HCT116 (cell line): ENCODE measurements at regions not wholly inside any gene's neighbourhood (a gene's known extent, or its start where the extent isn't known, plus 50 kb on each side); places are given as distances from the start of the nearest gene placed in this dataset.
"Not testable (repeated sequence)": the region's sequence is repeated elsewhere in the genome, so short reads cannot be mapped to it uniquely, and the experiment has no call there.

Experiments
- ATAC-seq: fragments of 200-7000 bp; cut with Tn5 transposase; 2 replicates; pipeline ENCODE4 v1.9.1; 2020; ENCODE audit warnings: mild to moderate bottlenecking, moderate library complexity
- BruUV-seq: library from RNA; stranded (reverse); fragments of 400-500 nt; replicated peaks from 2 replicates; lab custom pipeline; 2021; lab: Mats Ljungman, UMichigan
- CTCF ChIA-PET: fragments of 300-600 bp; sonication (Branson Sonifier 250); formaldehyde crosslinking; loops from one replicate; lab custom pipeline; 2021; ENCODE audit warnings: antibody characterized with exemption; lab: Charles Lee
- POLR2A ChIA-PET: fragments of 300-600, 350-600 bp; sonication (Branson Sonifier 250); formaldehyde crosslinking; loops from one replicate; lab custom pipeline; 2021; ENCODE audit warnings: antibody characterized with exemption; lab: Charles Lee
- RAD21 ChIA-PET, 2 experiments: fragments of 300-600 bp; sonication (Branson Sonifier 250); formaldehyde crosslinking; loops; one replicate each; lab custom pipeline; 2023; ENCODE audit warnings: low total read pairs in 2 of 2; ENCODE audit not compliant: uncharacterized antibody in 2 of 2, unreplicated experiment in 2 of 2, low non-redundant PET in 1 of 2; lab: Charles Lee
- DNase-seq: peaks from one replicate; pipeline ENCODE4 v3.0.0-alpha.2; 2010; ENCODE audit warnings: low read depth, low spot score
- H2AFZ ChIP-seq: fragments of 200-600 bp; shearing (Covaris generic), sonication (generic); 2 replicates; pipeline ENCODE4 v1.6.1; 2017; ENCODE audit warnings: low read depth, mixed run types, mixed read lengths, antibody characterized with exemption, low read length; ENCODE audit not compliant: poor library complexity, severe bottlenecking
- H3K27ac ChIP-seq: 2 replicates; pipeline ENCODE4 v1.5.1; 2012; ENCODE audit warnings: low read depth, low read length
- H3K27me3 ChIP-seq: fragments of 200-600 bp; sonication (generic); 2 replicates; pipeline ENCODE4 v1.6.1; 2016; ENCODE audit warnings: mixed run types, low read length, mixed read lengths; ENCODE audit not compliant: insufficient read depth
- H3K36me3 ChIP-seq, 2 experiments: fragments of 200-500 bp in 1 of 2; fragments of 200-600 bp in 1 of 2; sonication (Bioruptor generic) in 1 of 2; sonication (generic) in 1 of 2; 2 replicates each; pipeline versions ENCODE4 v1.5.1 to v1.6.1; 2014 to 2016; ENCODE audit warnings: low read length in 2 of 2, inconsistent platforms in 1 of 2, mixed read lengths in 1 of 2, mixed run types in 1 of 2; ENCODE audit not compliant: insufficient read depth in 2 of 2, control insufficient read depth in 1 of 2
- H3K4me1 ChIP-seq, 2 experiments: fragments of 200-600 bp in 1 of 2; sonication (generic) in 1 of 2; 2 replicates each; pipeline versions ENCODE4 v1.5.1 to v1.6.1; 2012 to 2017; ENCODE audit warnings: low read length in 2 of 2, inconsistent platforms in 1 of 2, mild to moderate bottlenecking in 1 of 2, mixed read lengths in 1 of 2, mixed run types in 1 of 2, moderate library complexity in 1 of 2; ENCODE audit not compliant: insufficient read depth in 2 of 2, control insufficient read depth in 1 of 2
- H3K4me2 ChIP-seq: fragments of 200-600 bp; sonication (generic); 2 replicates; pipeline ENCODE4 v1.6.1; 2017; ENCODE audit warnings: mixed run types, low read length, mixed read lengths
- H3K4me3 ChIP-seq, 2 experiments: fragments of 200-600 bp in 1 of 2; sonication (generic) in 1 of 2; replicated peaks in 1 of 2; 2 replicates each; pipeline ENCODE4 v1.5.1; 2011 to 2016; ENCODE audit warnings: low read length in 2 of 2, control low read depth in 1 of 2, low read depth in 1 of 2, mild to moderate bottlenecking in 1 of 2, mixed read lengths in 1 of 2, mixed run types in 1 of 2
- H3K79me2 ChIP-seq: fragments of 200-600 bp; sonication (generic); 2 replicates; pipeline ENCODE4 v1.6.1; 2017; ENCODE audit warnings: mild to moderate bottlenecking, mixed run types, low read length, moderate library complexity, mixed read lengths; ENCODE audit not compliant: insufficient read depth
- H3K9ac ChIP-seq: fragments of 200-600 bp; sonication (generic); 2 replicates; pipeline ENCODE4 v1.6.1; 2016; ENCODE audit warnings: low read length, mixed read lengths
- H3K9me2 ChIP-seq: fragments of 200-600 bp; sonication (generic), shearing (Covaris generic); 2 replicates; pipeline ENCODE4 v1.6.1; 2017; ENCODE audit warnings: mixed run types, mild to moderate bottlenecking, moderate library complexity; ENCODE audit not compliant: insufficient read depth
- H3K9me3 ChIP-seq, 2 experiments: fragments of 200-500 bp in 1 of 2; fragments of 200-600 bp in 1 of 2; sonication (Bioruptor generic) in 1 of 2; sonication (generic) in 1 of 2; 2 replicates each; pipeline ENCODE4 v1.6.1; 2014 to 2017; ENCODE audit warnings: low read length in 2 of 2, mixed read lengths in 2 of 2, inconsistent platforms in 1 of 2, low read depth in 1 of 2, mild to moderate bottlenecking in 1 of 2, mixed run types in 1 of 2, moderate library complexity in 1 of 2; ENCODE audit not compliant: control insufficient read depth in 1 of 2, insufficient read depth in 1 of 2
- H4K20me1 ChIP-seq: fragments of 200-600 bp; sonication (generic), shearing (Covaris generic); 2 replicates; pipeline ENCODE4 v1.6.1; 2017; ENCODE audit warnings: mixed run types, mild to moderate bottlenecking, moderate library complexity; ENCODE audit not compliant: insufficient read depth
- ATF3 ChIP-seq: IDR thresholded peaks from 2 replicates; pipeline ENCODE4 v1.6.1; 2012
- CTCF ChIP-seq, 3 experiments: fragments of 200-600 bp in 1 of 3; sonication (generic) in 1 of 3; IDR thresholded peaks in 2 of 3; conservative IDR thresholded peaks in 1 of 3; 2 replicates each; pipeline ENCODE4 v1.5.1; 2012 to 2017; ENCODE audit warnings: low read depth in 2 of 3, low read length in 2 of 3, antibody characterized with exemption in 1 of 3, borderline replicate concordance in 1 of 3, control low read depth in 1 of 3, mild to moderate bottlenecking in 1 of 3, mixed read lengths in 1 of 3, mixed run types in 1 of 3, moderate library complexity in 1 of 3; ENCODE audit not compliant: insufficient read depth in 1 of 3
- ELF1 ChIP-seq: IDR thresholded peaks from 2 replicates; pipeline ENCODE4 v1.6.1; 2012; ENCODE audit warnings: low read depth, borderline replicate concordance
- EZH2phosphoT487 ChIP-seq: fragments of 200-600 bp; IDR thresholded peaks from 2 replicates; pipeline ENCODE4 v1.6.1; 2018; ENCODE audit warnings: antibody characterized with exemption, borderline replicate concordance
- RAD21 ChIP-seq: IDR thresholded peaks from 2 replicates; pipeline ENCODE4 v1.6.1; 2012; ENCODE audit warnings: low read depth, mild to moderate bottlenecking
- SIN3A ChIP-seq: IDR thresholded peaks from 2 replicates; pipeline ENCODE4 v1.6.1; 2012; ENCODE audit warnings: low read depth
- intact Hi-C: fragments of 100-400 bp; cut with micrococcal nuclease; formaldehyde crosslinking; loops from 2 replicates; pipeline ENCODE4 v1.10.0; 2022
- TF ChIP-seq, protein P1 (sequence below): IDR thresholded peaks from 2 replicates; pipeline ENCODE4 v1.6.1; 2011; ENCODE audit warnings: mild to moderate bottlenecking, low read length, moderate library complexity; ENCODE audit not compliant: insufficient replicate concordance; ENCODE audit errors: extremely low read depth

DNA sequence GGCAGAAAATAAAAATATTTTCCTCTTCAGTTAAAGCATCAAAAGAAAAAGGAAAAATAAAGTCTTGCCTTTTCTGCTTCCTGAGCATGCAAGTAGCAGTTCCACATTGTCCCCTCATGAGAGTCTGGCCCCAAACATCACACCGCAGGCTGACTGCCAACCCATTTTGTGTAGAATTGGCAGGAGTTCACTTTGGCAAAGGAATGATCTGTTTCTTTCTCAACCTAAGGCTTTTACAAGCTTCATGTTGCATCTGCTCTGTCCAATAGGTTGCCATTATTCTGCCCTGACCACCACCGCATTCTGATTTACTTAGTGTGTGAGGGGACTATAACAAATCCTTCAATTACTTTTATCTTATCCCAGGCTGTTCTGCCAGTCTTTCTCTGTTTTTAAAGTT is 249.5 kb downstream of the ISL1 start (continued):
- TF ChIP-seq, protein P1, sequence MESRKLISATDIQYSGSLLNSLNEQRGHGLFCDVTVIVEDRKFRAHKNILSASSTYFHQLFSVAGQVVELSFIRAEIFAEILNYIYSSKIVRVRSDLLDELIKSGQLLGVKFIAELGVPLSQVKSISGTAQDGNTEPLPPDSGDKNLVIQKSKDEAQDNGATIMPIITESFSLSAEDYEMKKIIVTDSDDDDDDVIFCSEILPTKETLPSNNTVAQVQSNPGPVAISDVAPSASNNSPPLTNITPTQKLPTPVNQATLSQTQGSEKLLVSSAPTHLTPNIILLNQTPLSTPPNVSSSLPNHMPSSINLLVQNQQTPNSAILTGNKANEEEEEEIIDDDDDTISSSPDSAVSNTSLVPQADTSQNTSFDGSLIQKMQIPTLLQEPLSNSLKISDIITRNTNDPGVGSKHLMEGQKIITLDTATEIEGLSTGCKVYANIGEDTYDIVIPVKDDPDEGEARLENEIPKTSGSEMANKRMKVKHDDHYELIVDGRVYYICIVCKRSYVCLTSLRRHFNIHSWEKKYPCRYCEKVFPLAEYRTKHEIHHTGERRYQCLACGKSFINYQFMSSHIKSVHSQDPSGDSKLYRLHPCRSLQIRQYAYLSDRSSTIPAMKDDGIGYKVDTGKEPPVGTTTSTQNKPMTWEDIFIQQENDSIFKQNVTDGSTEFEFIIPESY: no peak
- TF ChIP-seq SIN3A: no peak
- no peak for TF ChIP-seq ATF3
- no peak for TF ChIP-seq ELF1
- no peak for TF ChIP-seq CTCF (IDR thresholded peaks at IDR 0.05 in 2 of 3, conservative IDR thresholded peaks at IDR 0.05 in 1 of 3; ENCODE audit: borderline replicate concordance in 1 of 3, insufficient read depth in 1 of 3, low read depth in 2 of 3, low read length in 2 of 3)
- TF ChIP-seq EZH2phosphoT487: no peak
- no peak for TF ChIP-seq RAD21

GRCh38 chr5:51636973-51637372 is 253.7 kb downstream of the ISL1 start:
- H3K4me1 ChIP-seq, H3K9ac ChIP-seq, POLR2A ChIA-PET, H3K4me3 ChIP-seq, H3K4me2 ChIP-seq, intact Hi-C loops, H3K9me2 ChIP-seq, H3K9me3 ChIP-seq, H3K27ac ChIP-seq, H3K36me3 ChIP-seq, H4K20me1 ChIP-seq, H3K27me3 ChIP-seq, ATAC-seq, DNase-seq, H2AFZ ChIP-seq, BruUV-seq, RAD21 ChIA-PET, CTCF ChIA-PET, H3K79me2 ChIP-seq: not testable (repeated sequence)
